Common myeloid progenitor, CD34-positive (primary cell): ENCODE measurements at regions not wholly inside any gene's neighbourhood (a gene's known extent, or its start where the extent isn't known, plus 50 kb on each side); places are given as distances from the start of the nearest gene placed in this dataset.

ENCODE experiments used
- CTCF ChIA-PET: fragments of 350-600 bp; sonication (Branson Sonifier 250); formaldehyde crosslinking; loops from one replicate; lab custom pipeline; 2021; ENCODE audit warnings: antibody characterized with exemption; lab: Charles Lee
- POLR2A ChIA-PET: fragments of 350-600 bp; sonication (Branson Sonifier 250); formaldehyde crosslinking; loops from one replicate; lab custom pipeline; 2021; ENCODE audit warnings: antibody characterized with exemption; lab: Charles Lee
- DNase-seq, 3 donors: peaks; one replicate each; pipeline versions ENCODE4 v3.0.0 to v3.0.0-alpha.2; 2013
- H3K27ac ChIP-seq, 2 experiments: 1 replicate in 1 of 2; 2 replicates in 1 of 2; pipeline ENCODE4 v1.7.0; 2013; ENCODE audit warnings: inconsistent platforms in 2 of 2, low read length in 2 of 2, mild to moderate bottlenecking in 2 of 2, low read depth in 1 of 2, moderate library complexity in 1 of 2; ENCODE audit not compliant: severe bottlenecking in 2 of 2, insufficient read depth in 1 of 2, poor library complexity in 1 of 2
- H3K27me3 ChIP-seq, 5 experiments: replicated peaks in 2 of 5; 1 replicate in 3 of 5; 2 replicates in 2 of 5; pipeline versions ENCODE4 v1.6.1 to v1.7.0; 2013; ENCODE audit warnings: low read length in 4 of 5, mild to moderate bottlenecking in 2 of 5, moderate library complexity in 2 of 5, inconsistent platforms in 1 of 5; ENCODE audit not compliant: insufficient read depth in 5 of 5, control insufficient read depth in 4 of 5
- H3K36me3 ChIP-seq, 4 experiments: 1 replicate in 2 of 4; 2 replicates in 2 of 4; pipeline versions ENCODE4 v1.6.1 to v1.7.0; 2013; ENCODE audit warnings: low read length in 3 of 4, control low read depth in 1 of 4, mild to moderate bottlenecking in 1 of 4; ENCODE audit not compliant: control insufficient read depth in 4 of 4, insufficient read depth in 4 of 4
- H3K4me1 ChIP-seq, 4 experiments: 1 replicate in 3 of 4; 2 replicates in 1 of 4; pipeline versions ENCODE4 v1.6.1 to v1.7.1; 2013; ENCODE audit warnings: low read length in 3 of 4, mild to moderate bottlenecking in 3 of 4, control low read depth in 1 of 4, inconsistent platforms in 1 of 4, moderate library complexity in 1 of 4; ENCODE audit not compliant: control insufficient read depth in 4 of 4, insufficient read depth in 4 of 4; ENCODE audit errors: control extremely low read depth in 1 of 4
- H3K4me3 ChIP-seq, 7 experiments: 1 replicate in 4 of 7; 2 replicates in 3 of 7; pipeline versions ENCODE4 v1.5.1 to v1.7.0; 2013; ENCODE audit warnings: mild to moderate bottlenecking in 7 of 7, low read length in 6 of 7, moderate library complexity in 6 of 7, inconsistent platforms in 2 of 7, low read depth in 2 of 7, control low read depth in 1 of 7; ENCODE audit not compliant: insufficient read depth in 4 of 7, control insufficient read depth in 1 of 7; ENCODE audit errors: extremely low read depth in 1 of 7
- H3K9me3 ChIP-seq, 5 experiments: 1 replicate in 4 of 5; 2 replicates in 1 of 5; pipeline versions ENCODE4 v1.6.1 to v1.7.1; 2013; ENCODE audit warnings: low read length in 4 of 5, mild to moderate bottlenecking in 2 of 5, inconsistent platforms in 1 of 5, low read depth in 1 of 5, moderate library complexity in 1 of 5; ENCODE audit not compliant: control insufficient read depth in 4 of 5, insufficient read depth in 2 of 5; ENCODE audit errors: control extremely low read depth in 1 of 5
- WGBS: methylation state at CpG from one replicate; pipeline ENCODE4 v1.1.5; 2013; ENCODE audit not compliant: insufficient coverage; 5-methylcytosine and 5-hydroxymethylcytosine counted together

GRCh38 chr5:176736931-176737745, 73.2 kb upstream of the UNC5A start:
- no peaks in the 10 kb centered on the region for H3K9me3 ChIP-seq
- H3K4me1 ChIP-seq: peaks cover 0 to 2% (median under 1%) of the 10 kb centered on the region in 4 experiments
- ChIA-PET POLR2A (no interaction called here), CTCF (no interaction called here)
- peaks cover 0 to 95% (median 40%) of the 10 kb centered on the region in 5 experiments for H3K27me3 ChIP-seq
- 83% methylated on average over 10 of the region's 11 CpGs for WGBS
- DNase-seq: no peak
- no peaks in the 10 kb centered on the region for H3K36me3 ChIP-seq
- H3K4me3 ChIP-seq: no peak overlapping the region
- no peak overlapping the region for H3K27ac ChIP-seq

GRCh38 chr5:176737746-176738636, 72.4 kb upstream of the UNC5A start:
- CTCF ChIA-PET: no interaction called here
- 90% methylated on average over 14 of the region's 21 CpGs for WGBS
- Histone ChIP-seq H3K27me3 (peaks cover 0 to 95% (median 46%) of the 10 kb centered on the region in 5 experiments), H3K4me3 (no peak overlapping the region), H3K4me1 (peaks cover 0 to under 1% (median under 1%) of the 10 kb centered on the region in 4 experiments), H3K36me3 (no peaks in the 10 kb centered on the region), H3K9me3 (no peaks in the 10 kb centered on the region), H3K27ac (no peak overlapping the region)
- POLR2A ChIA-PET: no interaction called here
- DNase-seq: no peak

- ChIA-PET POLR2A (no interaction called here), CTCF (no interaction called here)
- 96% methylated on average over 5 of the region's 10 CpGs for WGBS
- Histone ChIP-seq H3K27ac (no peak overlapping the region), H3K4me1 (peaks cover 0 to 8% (median 6%) of the 10 kb centered on the region in 4 experiments), H3K9me3 (no peaks in the 10 kb centered on the region), H3K4me3 (no peak overlapping the region), H3K36me3 (no peaks in the 10 kb centered on the region), H3K27me3 (peaks cover 0 to 95% (median 48%) of the 10 kb centered on the region in 5 experiments)
- DNase-seq: no peak
Measured at GRCh38 chr5:176738637-176739250, 71.6 kb upstream of the UNC5A start.

GRCh38 chr5:176739461-176740051, 70.8 kb upstream of the UNC5A start:
- Histone ChIP-seq H3K36me3 (no peaks in the 10 kb centered on the region), H3K4me1 (peaks cover 0 to 13% (median 7%) of the 10 kb centered on the region in 4 experiments), H3K4me3 (no peak overlapping the region), H3K9me3 (no peaks in the 10 kb centered on the region), H3K27me3 (peaks cover 0 to 98% (median 54%) of the 10 kb centered on the region in 5 experiments), H3K27ac (no peak overlapping the region)
- WGBS: 36% methylated on average over 17 of the region's 26 CpGs
- no peak for DNase-seq
- POLR2A ChIA-PET: no interaction called here
- CTCF ChIA-PET: interaction anchor here (0.8 kb wide), 1 partner anchor 12 kb away, joined by 3 read pairs; no protein-coding TSS in a partner anchor

DNA sequence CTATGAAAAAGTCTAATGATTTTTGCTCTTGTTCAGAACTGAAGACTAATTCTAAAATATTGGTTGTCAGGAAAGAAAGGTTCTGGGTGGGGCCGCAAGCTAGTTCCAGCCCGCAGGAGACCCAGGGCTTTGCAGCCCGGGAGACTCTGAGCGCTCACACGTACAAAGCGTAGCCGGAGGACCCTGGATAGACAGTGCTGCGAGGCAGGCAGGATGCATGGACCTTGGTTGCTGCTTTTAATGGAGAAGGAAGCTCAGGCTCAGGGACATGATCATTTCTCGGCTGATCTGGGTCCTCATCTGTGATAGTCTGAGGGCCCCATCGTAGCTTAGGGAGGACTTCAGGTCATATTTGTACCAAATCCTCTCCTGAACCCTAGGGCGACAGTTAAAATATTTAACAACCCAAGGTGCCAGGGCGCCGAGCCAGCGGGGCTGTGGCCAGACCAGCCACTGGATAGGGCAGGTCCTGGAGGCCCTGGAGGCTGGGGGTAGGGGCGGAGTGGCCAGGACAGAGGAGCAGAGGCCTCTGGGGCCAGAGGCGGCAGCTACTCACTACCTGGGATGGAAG, 70.1 kb upstream of the UNC5A start:
- H3K4me1 ChIP-seq: peaks cover 0 to 13% (median 7%) of the 10 kb centered on the region in 4 experiments
- no peaks in the 10 kb centered on the region for H3K36me3 ChIP-seq
- WGBS: 73% methylated on average over 13 of the region's 16 CpGs
- peaks cover 0 to 99% (median 59%) of the 10 kb centered on the region in 5 experiments for H3K27me3 ChIP-seq
- no peak overlapping the region for H3K27ac ChIP-seq
- DNase-seq: no peak
- no peak overlapping the region for H3K4me3 ChIP-seq
- ChIA-PET CTCF (interaction anchor here (0.8 kb wide), 1 partner anchor 13 kb away, joined by 3 read pairs; no protein-coding TSS in a partner anchor), POLR2A (no interaction called here)
- H3K9me3 ChIP-seq: no peaks in the 10 kb centered on the region

- POLR2A ChIA-PET: no interaction called here
- Histone ChIP-seq H3K9me3 (no peaks in the 10 kb centered on the region), H3K27ac (no peak overlapping the region), H3K36me3 (no peaks in the 10 kb centered on the region), H3K4me1 (peaks cover 0 to 19% (median 11%) of the 10 kb centered on the region in 4 experiments), H3K27me3 (peaks cover 0 to 99% (median 57%) of the 10 kb centered on the region in 5 experiments), H3K4me3 (no peak overlapping the region)
- WGBS: 83% methylated on average over 24 of the region's 24 CpGs
- no peak for DNase-seq
- CTCF ChIA-PET: no interaction called here
Measured at GRCh38 chr5:176740702-176741496, 69.5 kb upstream of the UNC5A start.
